HG03175 (cell line): ENCODE measurements at regions not wholly inside any gene's neighbourhood (a gene's known extent, or its start where the extent isn't known, plus 50 kb on each side); places are given as distances from the start of the nearest gene placed in this dataset.
"Not testable (repeated sequence)": the region's sequence is repeated elsewhere in the genome, so short reads cannot be mapped to it uniquely, and the experiment has no call there.

Experiments
- ATAC-seq: cut with Tn5 transposase; IDR thresholded peaks from one replicate; pipeline ENCODE4 v1.9.1; 2021; ENCODE audit warnings: mild to moderate bottlenecking, moderate library complexity; ENCODE audit not compliant: unreplicated experiment

DNA sequence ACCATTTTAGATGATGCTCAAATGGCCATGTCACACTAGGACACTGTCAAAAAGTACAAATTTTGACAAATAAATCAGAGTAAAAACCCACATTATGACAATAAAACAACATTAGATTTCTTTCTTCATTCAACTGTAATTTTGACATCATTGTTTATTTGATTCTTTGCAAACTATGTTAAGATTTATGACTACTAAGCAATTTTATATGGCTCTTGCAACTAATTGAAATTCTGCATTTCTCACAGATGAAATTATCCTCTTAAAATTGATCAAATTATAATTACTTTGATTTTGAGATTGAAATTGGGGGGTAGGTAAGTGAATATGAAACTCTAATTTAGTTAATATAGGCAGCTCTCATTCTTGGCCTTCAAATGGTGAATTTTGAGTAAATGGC lies 59.8 kb downstream of the ATOH1 start:
- ATAC-seq = no peak

- ATAC-seq = no peak
Observed at GRCh38 chr4:93888768-93889167, 60.2 kb downstream of the ATOH1 start.

DNA sequence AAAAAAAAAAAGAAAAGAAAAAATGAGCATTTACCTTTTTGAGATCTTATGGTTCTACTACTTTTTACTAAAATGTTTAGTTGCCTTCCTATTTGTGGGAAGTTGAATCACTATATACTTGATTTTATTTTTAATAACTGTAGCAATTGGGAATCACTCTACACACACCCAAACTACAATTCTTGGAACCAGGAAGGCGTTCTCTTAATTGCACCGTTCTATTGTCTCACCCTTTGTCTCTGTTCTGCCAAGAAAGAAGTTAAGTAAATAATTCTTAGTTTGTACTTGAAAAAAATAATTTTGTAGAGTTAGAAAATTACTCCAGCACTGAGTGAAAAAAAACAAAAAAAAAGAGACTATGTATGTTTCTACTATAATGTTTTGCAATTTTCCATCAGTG lies 62.7 kb downstream of the ATOH1 start:
- no peak for ATAC-seq

DNA sequence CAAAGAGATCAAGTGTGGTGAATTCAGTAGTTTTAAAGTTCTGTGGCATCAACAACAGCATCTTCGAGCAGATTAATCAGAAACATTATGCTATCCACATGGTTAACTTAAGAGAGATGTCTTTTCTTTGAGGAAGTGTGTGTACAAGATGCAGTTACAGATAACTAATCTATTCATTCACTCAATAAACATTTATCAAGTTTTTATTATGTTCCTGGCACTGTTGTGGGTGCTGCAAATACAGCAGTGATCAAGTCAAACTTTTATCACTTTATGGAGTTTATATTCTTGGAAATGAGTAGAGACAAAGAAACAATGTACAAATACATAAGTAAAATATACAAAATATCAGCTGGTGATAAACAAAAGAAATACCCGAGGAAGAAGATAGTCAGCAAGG lies 66.4 kb downstream of the ATOH1 start:
- ATAC-seq = no peak

- ATAC-seq = no peak
Observed at GRCh38 chr4:93896516-93896915, 68.0 kb downstream of the ATOH1 start.

DNA sequence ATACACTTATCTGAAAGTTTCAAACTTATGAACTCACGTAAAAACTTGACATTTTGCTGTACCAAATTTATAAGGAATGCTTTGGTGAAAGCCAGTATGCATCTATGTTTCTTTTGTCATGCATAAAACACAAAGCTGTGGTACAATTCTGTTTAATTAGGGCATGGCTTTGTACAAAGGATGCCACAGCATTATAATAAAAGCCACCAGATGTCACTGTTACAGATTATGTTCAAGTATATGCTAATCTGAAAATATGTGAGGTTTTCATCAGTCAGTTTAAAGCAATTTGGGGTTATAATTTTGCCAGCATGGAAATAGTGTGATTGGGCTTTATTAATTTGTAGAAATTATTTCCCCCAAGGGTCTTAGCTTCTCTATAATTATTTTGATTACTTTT lies 69.0 kb downstream of the ATOH1 start:
- ATAC-seq = peak; percentile 80

- no peak for ATAC-seq
Observed at GRCh38 chr4:93908778-93909177, 80.2 kb downstream of the ATOH1 start.

- ATAC-seq = no peak
Observed at GRCh38 chr4:93911671-93912070, 83.1 kb downstream of the ATOH1 start.

GRCh38 chr4:93912146-93912545 lies 83.6 kb downstream of the ATOH1 start:
- ATAC-seq = no peak

GRCh38 chr4:93918856-93919255 lies 90.3 kb downstream of the ATOH1 start:
- no peak for ATAC-seq

DNA sequence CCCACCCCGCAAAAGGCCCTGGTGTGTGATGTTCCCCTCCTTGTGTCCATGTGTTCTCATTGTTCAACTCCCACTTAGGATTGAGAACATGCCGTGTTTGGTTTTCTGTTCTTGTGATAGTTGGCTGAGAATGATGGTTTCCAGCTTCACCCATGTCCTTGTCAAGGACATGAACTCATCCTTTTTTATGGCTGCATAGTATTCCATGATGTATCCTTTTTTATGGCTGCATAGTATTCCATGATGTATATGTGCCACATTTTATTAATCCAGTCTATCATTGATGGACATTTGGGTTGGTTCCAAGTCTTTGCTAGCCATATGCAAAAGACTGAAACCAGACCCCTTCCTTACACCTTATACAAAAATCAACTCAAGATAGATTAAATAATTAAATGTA lies 95.0 kb downstream of the ATOH1 start:
- ATAC-seq = not testable (repeated sequence)

- ATAC-seq = no peak
Observed at GRCh38 chr4:93947286-93947685, 118.7 kb downstream of the ATOH1 start.

GRCh38 chr4:93950239-93950638 lies 121.7 kb downstream of the ATOH1 start:
- not testable (repeated sequence) for ATAC-seq

DNA sequence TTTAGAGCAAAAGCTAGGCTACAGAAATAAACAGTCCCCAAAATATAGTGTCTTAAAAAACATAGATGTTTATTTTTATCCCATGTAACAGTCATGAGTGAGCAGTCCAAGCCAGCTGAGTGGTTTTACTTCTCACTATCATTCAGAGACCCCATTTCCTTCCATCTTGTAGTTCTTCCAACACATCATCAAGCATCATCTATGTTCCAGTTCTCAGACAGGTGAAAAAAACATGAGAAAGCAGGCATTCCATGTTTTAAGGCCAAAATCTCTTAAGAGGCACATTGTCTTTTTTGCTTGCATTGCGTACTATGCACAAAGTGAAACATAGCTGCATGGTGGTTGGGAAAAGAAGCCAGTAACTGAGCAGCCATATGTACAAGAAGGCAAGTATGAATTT lies 128.6 kb downstream of the ATOH1 start:
- ATAC-seq = no peak

GRCh38 chr4:93960450-93960849 lies 131.9 kb downstream of the ATOH1 start:
- no peak for ATAC-seq

GRCh38 chr4:93960916-93961315 lies 132.4 kb downstream of the ATOH1 start:
- ATAC-seq = no peak

DNA sequence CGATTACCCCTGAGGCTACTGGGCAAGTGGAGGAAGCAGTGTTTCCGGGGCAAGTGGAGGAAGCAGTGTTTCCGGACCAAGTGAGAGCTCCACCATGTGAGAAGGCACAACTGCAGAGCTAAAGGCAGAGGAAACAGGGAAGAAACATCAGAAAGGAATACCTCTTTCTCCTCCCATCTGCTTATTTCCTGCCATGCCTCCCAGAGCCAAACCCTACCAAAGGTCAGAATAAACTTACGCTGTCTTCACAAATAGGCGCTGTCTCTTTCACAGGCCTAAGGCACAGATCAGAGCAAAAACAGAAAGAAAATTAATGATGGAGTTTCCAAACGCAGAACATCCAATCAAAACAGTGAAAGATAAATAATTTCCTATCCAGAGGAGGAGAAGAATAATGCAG lies 153.0 kb downstream of the ATOH1 start:
- no peak for ATAC-seq

DNA sequence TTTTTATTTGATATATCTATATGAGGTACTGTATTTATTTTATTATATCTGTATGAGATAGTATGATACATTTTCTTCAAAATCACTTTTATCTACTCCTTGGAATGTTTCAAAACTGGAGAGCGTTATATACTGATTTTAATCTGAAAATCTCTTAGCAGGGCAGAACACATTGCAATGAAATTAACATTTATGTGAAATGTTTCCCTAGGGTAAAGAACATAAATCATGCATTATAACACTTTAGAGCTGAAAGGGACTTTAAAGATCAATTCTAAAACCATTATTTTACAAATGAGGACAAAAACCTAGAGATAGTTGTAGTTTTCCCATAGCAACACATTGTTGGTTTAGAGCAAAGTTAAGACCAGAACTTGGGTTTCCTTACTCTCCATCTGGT lies 153.7 kb downstream of the ATOH1 start:
- ATAC-seq = no peak

GRCh38 chr4:93983140-93983539 lies 154.6 kb downstream of the ATOH1 start:
- ATAC-seq = peak; percentile 90

- ATAC-seq = peak; percentile 46
Observed at GRCh38 chr4:93994175-93994994, 165.8 kb downstream of the ATOH1 start.

- ATAC-seq = no peak
Observed at GRCh38 chr4:93996895-93997294, 168.3 kb downstream of the ATOH1 start.

- ATAC-seq = no peak
Observed at GRCh38 chr4:94000559-94000958, 172.0 kb downstream of the ATOH1 start.

DNA sequence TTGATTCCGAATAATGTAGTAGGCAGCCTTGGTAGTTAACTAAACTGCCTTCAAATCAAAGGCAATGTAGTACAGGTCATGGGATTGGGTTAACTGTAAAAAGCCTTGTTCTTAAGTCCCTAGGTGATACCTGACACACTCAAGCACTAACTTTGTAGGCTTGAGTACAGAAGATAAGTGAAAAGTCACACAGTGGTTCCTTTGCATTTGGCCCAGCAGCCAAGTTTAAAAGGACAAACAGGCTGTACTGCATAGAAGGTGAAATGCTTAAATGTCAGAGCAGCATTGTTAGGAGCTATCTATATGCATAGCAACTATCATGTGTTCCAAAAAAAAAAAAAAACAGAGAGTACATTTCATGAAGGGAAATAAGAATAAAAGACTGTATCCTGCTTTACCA lies 178.4 kb downstream of the ATOH1 start:
- no peak for ATAC-seq
